SK-N-SH (cell line): ENCODE measurements at regions not wholly inside any gene's neighbourhood (a gene's known extent, or its start where the extent isn't known, plus 50 kb on each side); places are given as distances from the start of the nearest gene placed in this dataset.

Experiments
- CTCF ChIA-PET: fragments of 300-600, 350-600 bp; formaldehyde crosslinking; extraction: SDS; loops from one replicate; lab custom pipeline; 2021; lab: Yijun Ruan, JAX
- POLR2A ChIA-PET: fragments of 350-600 bp; sonication (Branson Sonifier 250); formaldehyde crosslinking; extraction: SDS; loops from one replicate; lab custom pipeline; 2020; ENCODE audit warnings: antibody characterized with exemption, inconsistent platforms; lab: Yijun Ruan, JAX
- DNase-seq: peaks from one replicate; pipeline ENCODE4 v3.0.0; 2012
- H2AFZ ChIP-seq: fragments of 200-600 bp; sonication (generic); 2 replicates; pipeline ENCODE4 v1.8.1; 2016; ENCODE audit warnings: antibody characterized with exemption, mild to moderate bottlenecking, low read depth
- H3F3A ChIP-seq: fragments of 200-600 bp; sonication (generic); replicated peaks from 2 replicates; pipeline ENCODE3; 2016; ENCODE audit warnings: antibody characterized with exemption, mild to moderate bottlenecking; ENCODE audit not compliant: insufficient read depth
- H3K27ac ChIP-seq, 2 experiments: fragments of 200-500 bp in 1 of 2; fragments of 200-600 bp in 1 of 2; sonication (Bioruptor generic) in 1 of 2; sonication (generic), shearing (Covaris generic) in 1 of 2; 2 replicates each; pipeline versions ENCODE4 v1.5.1 to v1.6.1; 2014 to 2016; ENCODE audit warnings: low read depth in 2 of 2, inconsistent platforms in 1 of 2, low read length in 1 of 2, mild to moderate bottlenecking in 1 of 2, mixed read lengths in 1 of 2
- H3K27me3 ChIP-seq: fragments of 200-600 bp; sonication (generic), shearing (Covaris generic); 2 replicates; pipeline ENCODE4 v1.6.1; 2016; ENCODE audit warnings: mixed run types; ENCODE audit not compliant: insufficient read depth
- H3K36me3 ChIP-seq, 2 experiments: fragments of 200-500 bp in 1 of 2; fragments of 200-600 bp in 1 of 2; sonication (Bioruptor generic) in 1 of 2; sonication (generic) in 1 of 2; replicated peaks in 1 of 2; 2 replicates each; pipeline versions ENCODE3 to v1.5.1; 2014 to 2016; ENCODE audit warnings: low read length in 1 of 2, mild to moderate bottlenecking in 1 of 2; ENCODE audit not compliant: insufficient read depth in 2 of 2, control insufficient read depth in 1 of 2
- H3K4me1 ChIP-seq, 2 experiments: fragments of 200-500 bp in 1 of 2; fragments of 200-600 bp in 1 of 2; sonication (Bioruptor generic) in 1 of 2; sonication (generic), shearing (Covaris generic) in 1 of 2; 2 replicates each; pipeline versions ENCODE4 v1.5.1 to v1.6.1; 2014 to 2016; ENCODE audit warnings: low read depth in 1 of 2, low read length in 1 of 2, mixed run types in 1 of 2; ENCODE audit not compliant: insufficient read depth in 2 of 2, control insufficient read depth in 1 of 2
- H3K4me2 ChIP-seq: fragments of 200-600 bp; sonication (generic), shearing (Covaris generic); 2 replicates; pipeline ENCODE4 v1.6.1; 2017; ENCODE audit warnings: mixed run types
- H3K4me3 ChIP-seq, 2 experiments: fragments of 200-500 bp in 1 of 2; fragments of 200-600 bp in 1 of 2; sonication (Bioruptor generic) in 1 of 2; sonication (generic), shearing (Covaris generic) in 1 of 2; 2 replicates each; pipeline versions ENCODE4 v1.5.1 to v1.8.1; 2014 to 2016; ENCODE audit warnings: low read depth in 2 of 2, inconsistent platforms in 1 of 2, low read length in 1 of 2, mild to moderate bottlenecking in 1 of 2, mixed read lengths in 1 of 2, moderate library complexity in 1 of 2
- H3K79me2 ChIP-seq: fragments of 200-600 bp; sonication (generic); 2 replicates; pipeline ENCODE4 v1.8.1; 2017; ENCODE audit warnings: mild to moderate bottlenecking; ENCODE audit not compliant: insufficient read depth
- H3K9ac ChIP-seq: fragments of 200-600 bp; sonication (generic); 2 replicates; pipeline ENCODE4 v1.6.1; 2017; ENCODE audit warnings: mixed run types
- H3K9me2 ChIP-seq: fragments of 200-600 bp; sonication (generic); 2 replicates; pipeline ENCODE4 v1.6.1; 2017; ENCODE audit warnings: mixed run types
- H3K9me3 ChIP-seq: fragments of 200-600 bp; sonication (generic); 2 replicates; pipeline ENCODE4 v1.6.1; 2017; ENCODE audit warnings: mixed run types, mild to moderate bottlenecking, moderate library complexity
- H4K20me1 ChIP-seq: fragments of 200-600 bp; sonication (generic); 2 replicates; pipeline ENCODE4 v1.6.1; 2017; ENCODE audit warnings: mild to moderate bottlenecking, mixed run types; ENCODE audit not compliant: insufficient read depth
- ELF1 ChIP-seq: IDR thresholded peaks from 2 replicates; pipeline ENCODE4 v1.4.0; 2012
- FOSL2 ChIP-seq: IDR thresholded peaks from 2 replicates; pipeline ENCODE4 v1.4.0; 2012; ENCODE audit warnings: low read depth, mild to moderate bottlenecking, moderate library complexity, borderline replicate concordance
- FOXJ3 ChIP-seq: sonication (generic); formaldehyde crosslinking; IDR thresholded peaks from 2 replicates; pipeline ENCODE4 v1.5.1; 2020; ENCODE audit warnings: mild to moderate bottlenecking, missing genetic modification reagents
- GATA2 ChIP-seq: sonication (generic); formaldehyde crosslinking; IDR thresholded peaks from 2 replicates; pipeline ENCODE4 v1.5.0; 2020; ENCODE audit warnings: mild to moderate bottlenecking, missing genetic modification reagents
- JUND ChIP-seq: IDR thresholded peaks from 2 replicates; pipeline ENCODE4 v1.4.0; 2012
- MEF2A ChIP-seq: IDR thresholded peaks from 2 replicates; pipeline ENCODE4 v1.4.0; 2012; ENCODE audit warnings: low read depth, borderline replicate concordance
- NRF1 ChIP-seq: IDR thresholded peaks from 2 replicates; pipeline ENCODE4 v1.6.1; 2012; ENCODE audit warnings: low read depth, mild to moderate bottlenecking, low read length
- RAD21 ChIP-seq: IDR thresholded peaks from 2 replicates; pipeline ENCODE4 v1.6.1; 2012; ENCODE audit warnings: mild to moderate bottlenecking, low read length
- RXRA ChIP-seq: IDR thresholded peaks from 2 replicates; pipeline ENCODE4 v1.4.0; 2012; ENCODE audit warnings: low read depth, mild to moderate bottlenecking, borderline replicate concordance
- TEAD4 ChIP-seq: IDR thresholded peaks from 2 replicates; pipeline ENCODE4 v1.4.0; 2012; ENCODE audit warnings: mild to moderate bottlenecking, borderline replicate concordance; ENCODE audit not compliant: insufficient read depth
- YY1 ChIP-seq: IDR thresholded peaks from 2 replicates; pipeline ENCODE4 v1.4.0; 2012; ENCODE audit warnings: low read depth, mild to moderate bottlenecking
- ZBTB33 ChIP-seq: IDR thresholded peaks from 2 replicates; pipeline ENCODE4 v1.4.0; 2012; ENCODE audit warnings: low read depth, borderline replicate concordance
- WGBS: methylation state at CpG from one replicate; pipeline ENCODE4 v1.1.6; 2017; ENCODE audit warnings: low lambda C conversion rate; 5-methylcytosine and 5-hydroxymethylcytosine counted together
- TF ChIP-seq, protein P1 (sequence below): IDR thresholded peaks from 2 replicates; pipeline ENCODE4 v1.4.0; 2012; ENCODE audit warnings: low read depth
- TF ChIP-seq, protein P2 (sequence below): IDR thresholded peaks from 2 replicates; pipeline ENCODE4 v1.4.0; 2012; ENCODE audit warnings: low read depth, borderline replicate concordance

GRCh38 chr1:72521659-72522058 is 239.3 kb upstream of the NEGR1 start:
- ChIA-PET POLR2A (no interaction called here), CTCF (no interaction called here)
- H2AFZ ChIP-seq = no peak overlapping the region
- TF ChIP-seq NRF1 (no peak), ZBTB33 (no peak), RAD21 (no peak), FOXJ3 (no peak), RXRA (no peak), YY1 (no peak), FOSL2 (no peak), ELF1 (no peak), JUND (no peak)
- TF ChIP-seq, protein P1, sequence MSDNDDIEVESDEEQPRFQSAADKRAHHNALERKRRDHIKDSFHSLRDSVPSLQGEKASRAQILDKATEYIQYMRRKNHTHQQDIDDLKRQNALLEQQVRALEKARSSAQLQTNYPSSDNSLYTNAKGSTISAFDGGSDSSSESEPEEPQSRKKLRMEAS = no peak
- TF ChIP-seq, protein P2, sequence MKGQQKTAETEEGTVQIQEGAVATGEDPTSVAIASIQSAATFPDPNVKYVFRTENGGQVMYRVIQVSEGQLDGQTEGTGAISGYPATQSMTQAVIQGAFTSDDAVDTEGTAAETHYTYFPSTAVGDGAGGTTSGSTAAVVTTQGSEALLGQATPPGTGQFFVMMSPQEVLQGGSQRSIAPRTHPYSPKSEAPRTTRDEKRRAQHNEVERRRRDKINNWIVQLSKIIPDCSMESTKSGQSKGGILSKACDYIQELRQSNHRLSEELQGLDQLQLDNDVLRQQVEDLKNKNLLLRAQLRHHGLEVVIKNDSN = no peak
- 54% methylated on average over 2 of the region's 2 CpGs for WGBS
- no peaks in the 10 kb centered on the region for H3K79me2 ChIP-seq
- H4K20me1 ChIP-seq = no peaks in the 10 kb centered on the region
- H3K36me3 ChIP-seq = no peaks in the 10 kb centered on the region
- H3F3A ChIP-seq = no peaks in the 10 kb centered on the region
- no peaks in the 10 kb centered on the region; the same call in 1 of the 2 replicates for H3K9me3 ChIP-seq
- H3K27ac ChIP-seq = no peak overlapping the region
- H3K4me3 ChIP-seq = no peak overlapping the region
- no peaks in the 10 kb centered on the region for H3K27me3 ChIP-seq
- H3K9ac ChIP-seq = no peak overlapping the region
- H3K9me2 ChIP-seq = no peaks in the 10 kb centered on the region
- DNase-seq = no peak
- H3K4me1 ChIP-seq = no peaks in the 10 kb centered on the region
- H3K4me2 ChIP-seq = no peak overlapping the region

DNA sequence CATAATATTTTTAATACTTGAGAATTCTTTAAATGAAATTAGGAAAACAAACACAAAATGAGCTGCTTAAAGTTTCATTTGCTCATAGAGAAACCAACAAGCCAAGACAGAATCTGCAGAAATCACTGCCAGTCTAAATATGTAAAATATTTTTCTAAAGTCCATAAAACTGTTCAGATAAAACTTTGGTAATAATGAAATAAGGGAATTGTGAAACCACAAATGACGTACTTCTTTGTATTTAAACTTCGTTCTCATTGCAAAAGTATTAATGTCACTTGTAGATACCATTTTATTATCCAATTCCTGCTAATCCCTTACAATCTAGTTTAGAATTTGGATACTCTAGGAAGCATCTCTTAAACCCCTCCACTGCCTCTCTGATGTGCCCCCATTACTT is 234.5 kb upstream of the NEGR1 start:
- no peaks in the 10 kb centered on the region for H3K36me3 ChIP-seq
- no peak overlapping the region for H3K9ac ChIP-seq
- H4K20me1 ChIP-seq = no peaks in the 10 kb centered on the region

More for the DNA sequence above, 234.5 kb upstream of the NEGR1 start:
- no peak overlapping the region for H3K27ac ChIP-seq
- H3K4me3 ChIP-seq = no peak overlapping the region
- H2AFZ ChIP-seq = no peak overlapping the region
- DNase-seq = no peak
- TF ChIP-seq TEAD4 (no peak), GATA2 (CRISPR knock-in tag) (no peak), FOXJ3 (no peak), MEF2A (no peak), FOSL2 (no peak)
- TF ChIP-seq, protein P2 = no peak
- H3K79me2 ChIP-seq = no peaks in the 10 kb centered on the region
- H3K9me2 ChIP-seq = no peaks in the 10 kb centered on the region
- WGBS = 55% methylated on average over 2 of the region's 2 CpGs
- H3K4me1 ChIP-seq = no peaks in the 10 kb centered on the region
- no peaks in the 10 kb centered on the region for H3K27me3 ChIP-seq
- CTCF ChIA-PET = no interaction called here
- no peaks in the 10 kb centered on the region for H3F3A ChIP-seq
- no peak overlapping the region for H3K4me2 ChIP-seq
- POLR2A ChIA-PET = no interaction called here
- no peaks in the 10 kb centered on the region; the same call in 1 of the 2 replicates for H3K9me3 ChIP-seq
